ENCODE measurements at regions not wholly inside any gene's neighbourhood (a gene's known extent, or its start where the extent isn't known, plus 50 kb on each side); places are given as distances from the start of the nearest gene placed in this dataset.

- POLR2A ChIA-PET (ENCODE audit: low non-redundant PET): no interaction called here
- no peak overlapping the region for H3K27ac ChIP-seq
- TF ChIP-seq, protein P1, sequence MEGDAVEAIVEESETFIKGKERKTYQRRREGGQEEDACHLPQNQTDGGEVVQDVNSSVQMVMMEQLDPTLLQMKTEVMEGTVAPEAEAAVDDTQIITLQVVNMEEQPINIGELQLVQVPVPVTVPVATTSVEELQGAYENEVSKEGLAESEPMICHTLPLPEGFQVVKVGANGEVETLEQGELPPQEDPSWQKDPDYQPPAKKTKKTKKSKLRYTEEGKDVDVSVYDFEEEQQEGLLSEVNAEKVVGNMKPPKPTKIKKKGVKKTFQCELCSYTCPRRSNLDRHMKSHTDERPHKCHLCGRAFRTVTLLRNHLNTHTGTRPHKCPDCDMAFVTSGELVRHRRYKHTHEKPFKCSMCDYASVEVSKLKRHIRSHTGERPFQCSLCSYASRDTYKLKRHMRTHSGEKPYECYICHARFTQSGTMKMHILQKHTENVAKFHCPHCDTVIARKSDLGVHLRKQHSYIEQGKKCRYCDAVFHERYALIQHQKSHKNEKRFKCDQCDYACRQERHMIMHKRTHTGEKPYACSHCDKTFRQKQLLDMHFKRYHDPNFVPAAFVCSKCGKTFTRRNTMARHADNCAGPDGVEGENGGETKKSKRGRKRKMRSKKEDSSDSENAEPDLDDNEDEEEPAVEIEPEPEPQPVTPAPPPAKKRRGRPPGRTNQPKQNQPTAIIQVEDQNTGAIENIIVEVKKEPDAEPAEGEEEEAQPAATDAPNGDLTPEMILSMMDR (conservative IDR thresholded peaks at IDR 0.05; ENCODE audit: low read depth): no peak
- CTCF ChIA-PET: no interaction called here
- DNase-seq (ENCODE audit: low spot score): no peak
Observed at GRCh38 chr12:58564721-58565120, 355.6 kb downstream of the LRIG3 start.

DNA sequence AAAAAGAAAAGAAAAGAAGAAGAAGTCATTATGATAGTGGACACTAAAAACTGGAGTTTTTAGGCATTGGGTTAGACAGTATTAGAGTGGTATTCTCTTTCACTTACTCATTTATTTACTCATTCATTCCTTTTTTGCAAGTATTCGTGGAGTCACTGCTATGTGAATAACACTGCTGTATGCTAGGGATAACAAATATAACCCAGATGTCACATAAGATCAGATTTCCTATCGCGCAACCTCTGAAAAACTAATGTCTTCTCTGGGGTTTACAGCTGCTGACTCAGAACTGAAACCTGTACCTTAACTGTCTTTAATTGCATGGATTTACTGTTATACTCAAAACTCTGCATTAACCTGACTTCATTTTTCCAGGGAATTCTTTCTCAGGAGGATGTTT lies 353.7 kb downstream of the LRIG3 start:
- ChIA-PET CTCF (interaction anchor here (0.9 kb wide), 1 partner anchor 11 kb away, joined by 3 read pairs; no protein-coding TSS in a partner anchor), POLR2A (ENCODE audit: low non-redundant PET) (no interaction called here)
- DNase-seq (ENCODE audit: low spot score): no peak
- TF ChIP-seq, protein P1 (conservative IDR thresholded peaks at IDR 0.05; ENCODE audit: low read depth): no peak
- no peak overlapping the region for H3K27ac ChIP-seq

- CTCF ChIA-PET: no interaction called here
- POLR2A ChIA-PET (ENCODE audit: low non-redundant PET): no interaction called here
- DNase-seq (ENCODE audit: low spot score): no peak
- no peak overlapping the region for H3K27ac ChIP-seq
- TF ChIP-seq, protein P1 (conservative IDR thresholded peaks at IDR 0.05; ENCODE audit: low read depth): no peak
Observed at GRCh38 chr12:58567189-58567588, 353.1 kb downstream of the LRIG3 start.

DNA sequence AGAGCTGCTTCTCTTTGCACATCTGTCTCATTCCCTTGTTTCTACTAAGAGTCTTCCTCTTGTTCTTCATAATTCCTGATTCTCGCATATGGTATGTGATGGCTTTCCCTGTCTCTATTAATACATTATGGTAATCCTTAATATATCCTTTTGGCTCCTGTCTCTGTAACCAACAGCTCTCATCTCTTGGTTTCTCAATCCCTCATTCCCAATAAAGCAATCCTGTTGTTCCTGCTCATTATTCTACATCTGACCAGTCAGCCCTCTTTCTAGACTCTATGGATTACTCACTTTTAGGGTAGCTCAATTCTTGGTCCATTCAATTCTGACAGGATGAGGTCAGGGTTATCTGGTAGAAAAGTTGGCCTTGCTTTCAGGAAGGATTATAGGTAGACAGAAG lies 349.9 kb downstream of the LRIG3 start:
- POLR2A ChIA-PET (ENCODE audit: low non-redundant PET): no interaction called here
- H3K27ac ChIP-seq: no peak overlapping the region

GRCh38 chr12:58575256-58575655 lies 345.0 kb downstream of the LRIG3 start:
- CTCF ChIA-PET: no interaction called here

More for the DNA sequence above, 349.9 kb downstream of the LRIG3 start:
- CTCF ChIA-PET: interaction anchor here (0.5 kb wide), 1 partner anchor 10 kb away, joined by 3 read pairs; no protein-coding TSS in a partner anchor
- DNase-seq (ENCODE audit: low spot score): no peak
- TF ChIP-seq, protein P1 (conservative IDR thresholded peaks at IDR 0.05; ENCODE audit: low read depth): no peak

DNA sequence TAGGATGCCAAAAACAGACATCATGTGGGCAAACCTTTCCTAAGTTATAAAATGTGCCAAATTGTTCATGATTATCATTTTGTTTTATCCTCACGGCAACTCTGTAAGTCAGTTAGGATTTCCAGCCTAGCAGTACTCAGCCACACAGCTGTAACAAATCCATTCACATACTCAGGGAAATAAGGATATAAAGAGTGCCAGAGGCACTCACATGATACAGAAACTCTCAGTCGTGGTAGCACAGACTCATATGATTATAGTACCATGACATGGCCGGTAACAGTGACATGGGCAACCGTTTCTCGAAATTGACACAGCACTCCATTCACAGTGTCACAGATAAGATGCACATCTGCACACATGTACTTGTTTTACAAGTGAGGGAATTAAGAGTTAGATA lies 344.2 kb downstream of the LRIG3 start:
- POLR2A ChIA-PET (ENCODE audit: low non-redundant PET): no interaction called here
- CTCF ChIA-PET: interaction anchor here (0.6 kb wide), 1 partner anchor 1129 kb away, joined by 3 read pairs; no protein-coding TSS in a partner anchor
- no peak overlapping the region for H3K27ac ChIP-seq
- DNase-seq (ENCODE audit: low spot score): no peak
- TF ChIP-seq, protein P1 (conservative IDR thresholded peaks at IDR 0.05; ENCODE audit: low read depth): no peak

More at GRCh38 chr12:58575256-58575655, 345.0 kb downstream of the LRIG3 start:
- no peak for DNase-seq (ENCODE audit: low spot score)
- TF ChIP-seq, protein P1 (conservative IDR thresholded peaks at IDR 0.05; ENCODE audit: low read depth): no peak
- POLR2A ChIA-PET (ENCODE audit: low non-redundant PET): no interaction called here
- no peak overlapping the region for H3K27ac ChIP-seq

DNA sequence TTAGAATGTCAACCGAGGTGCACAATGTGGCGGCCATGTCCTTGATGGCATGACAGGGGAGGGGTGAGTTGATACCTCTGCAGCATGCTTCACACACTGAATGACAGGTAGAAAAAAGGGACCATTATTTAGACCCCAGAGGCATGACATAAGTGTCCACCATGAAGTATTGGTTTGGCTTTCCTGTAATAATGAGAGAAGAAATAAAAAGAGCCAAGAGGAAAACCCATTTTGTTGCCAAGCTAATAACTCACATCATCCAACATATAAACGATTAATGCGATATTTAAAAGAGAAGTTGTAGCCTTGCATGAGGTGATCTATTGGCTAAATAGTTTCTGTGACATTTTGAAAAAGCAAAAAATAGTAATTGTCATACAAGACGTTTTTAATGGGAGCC lies 343.4 kb downstream of the LRIG3 start:
- no peak for DNase-seq (ENCODE audit: low spot score)
- no peak overlapping the region for H3K27ac ChIP-seq
- ChIA-PET POLR2A (ENCODE audit: low non-redundant PET) (no interaction called here), CTCF (no interaction called here)
- TF ChIP-seq, protein P1 (conservative IDR thresholded peaks at IDR 0.05; ENCODE audit: low read depth): no peak

All from RWPE1 (cell line).